Smooth muscle cell (in vitro differentiated cells): ENCODE measurements at regions not wholly inside any gene's neighbourhood (a gene's known extent, or its start where the extent isn't known, plus 50 kb on each side); places are given as distances from the start of the nearest gene placed in this dataset.

Experiments used
- DNase-seq: peaks from one replicate; lab custom pipeline; 2025; ENCODE audit not compliant: unreplicated experiment; lab: John Stamatoyannopoulos, UW
- H2AFZ ChIP-seq: fragments of 200-600 bp; sonication (generic); 2 replicates; pipeline ENCODE4 v1.6.0; 2016; ENCODE audit warnings: antibody characterized with exemption, low read depth, mild to moderate bottlenecking
- H3F3A ChIP-seq: fragments of 200-600 bp; sonication (generic); 2 replicates; pipeline ENCODE4 v1.6.0; 2017; ENCODE audit warnings: antibody characterized with exemption, low read depth
- H3K27ac ChIP-seq: fragments of 200-600 bp; sonication (generic); 2 replicates; pipeline ENCODE4 v1.5.1; 2016; ENCODE audit warnings: low read depth, mild to moderate bottlenecking
- H3K27me3 ChIP-seq: fragments of 200-600 bp; sonication (generic); 2 replicates; pipeline ENCODE4 v1.6.1; 2016; ENCODE audit warnings: low read depth, mild to moderate bottlenecking
- H3K36me3 ChIP-seq: fragments of 200-600 bp; sonication (generic); 2 replicates; pipeline ENCODE4 v1.5.1; 2016; ENCODE audit warnings: low read depth
- H3K4me1 ChIP-seq: fragments of 200-600 bp; sonication (generic); 2 replicates; pipeline ENCODE4 v1.5.1; 2016; ENCODE audit warnings: low read depth
- H3K4me2 ChIP-seq: fragments of 200-600 bp; sonication (generic); 2 replicates; pipeline ENCODE4 v1.6.0; 2016; ENCODE audit warnings: mild to moderate bottlenecking
- H3K4me3 ChIP-seq: fragments of 200-600 bp; sonication (generic); 2 replicates; pipeline ENCODE4 v1.5.1; 2016; ENCODE audit warnings: mild to moderate bottlenecking
- H3K79me2 ChIP-seq: fragments of 200-600 bp; sonication (generic); 2 replicates; pipeline ENCODE4 v1.6.0; 2016; ENCODE audit warnings: low read depth, mild to moderate bottlenecking
- H3K9ac ChIP-seq: fragments of 200-600 bp; sonication (generic); 2 replicates; pipeline ENCODE4 v1.6.0; 2016; ENCODE audit warnings: low read depth
- H3K9me3 ChIP-seq: fragments of 200-600 bp; sonication (generic); replicated peaks from 2 replicates; pipeline ENCODE4 v1.5.1; 2016; ENCODE audit warnings: low read depth
- H4K20me1 ChIP-seq: fragments of 200-600 bp; sonication (generic); 2 replicates; pipeline ENCODE4 v1.6.0; 2016; ENCODE audit warnings: low read depth
- WGBS: methylation state at CpG from one replicate; pipeline ENCODE4 v1.1.7; 2016; ENCODE audit warnings: low lambda C conversion rate; 5-methylcytosine and 5-hydroxymethylcytosine counted together
- TF ChIP-seq, protein P1 (sequence below): fragments of 200-600 bp; sonication (generic); IDR thresholded peaks from 2 replicates; pipeline ENCODE4 v1.5.1; 2017; ENCODE audit warnings: borderline replicate concordance, mild to moderate bottlenecking, antibody characterized with exemption; ENCODE audit not compliant: insufficient read depth, poor library complexity, severe bottlenecking

GRCh38 chr6:22827760-22828159 lies 258.4 kb downstream of the HDGFL1 start:
- H4K20me1 ChIP-seq: no peaks in the 10 kb centered on the region
- H3K4me1 ChIP-seq: peaks cover 17% of the 10 kb centered on the region
- peak overlapping the region; percentile 79 for H3K4me2 ChIP-seq
- TF ChIP-seq, protein P1, sequence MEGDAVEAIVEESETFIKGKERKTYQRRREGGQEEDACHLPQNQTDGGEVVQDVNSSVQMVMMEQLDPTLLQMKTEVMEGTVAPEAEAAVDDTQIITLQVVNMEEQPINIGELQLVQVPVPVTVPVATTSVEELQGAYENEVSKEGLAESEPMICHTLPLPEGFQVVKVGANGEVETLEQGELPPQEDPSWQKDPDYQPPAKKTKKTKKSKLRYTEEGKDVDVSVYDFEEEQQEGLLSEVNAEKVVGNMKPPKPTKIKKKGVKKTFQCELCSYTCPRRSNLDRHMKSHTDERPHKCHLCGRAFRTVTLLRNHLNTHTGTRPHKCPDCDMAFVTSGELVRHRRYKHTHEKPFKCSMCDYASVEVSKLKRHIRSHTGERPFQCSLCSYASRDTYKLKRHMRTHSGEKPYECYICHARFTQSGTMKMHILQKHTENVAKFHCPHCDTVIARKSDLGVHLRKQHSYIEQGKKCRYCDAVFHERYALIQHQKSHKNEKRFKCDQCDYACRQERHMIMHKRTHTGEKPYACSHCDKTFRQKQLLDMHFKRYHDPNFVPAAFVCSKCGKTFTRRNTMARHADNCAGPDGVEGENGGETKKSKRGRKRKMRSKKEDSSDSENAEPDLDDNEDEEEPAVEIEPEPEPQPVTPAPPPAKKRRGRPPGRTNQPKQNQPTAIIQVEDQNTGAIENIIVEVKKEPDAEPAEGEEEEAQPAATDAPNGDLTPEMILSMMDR: no peak
- H3K4me3 ChIP-seq: no peak overlapping the region
- peak overlapping the region; percentile 100 for H3K27ac ChIP-seq
- peak overlapping the region; percentile 93 for H3K9ac ChIP-seq
- no peaks in the 10 kb centered on the region for H3K36me3 ChIP-seq
- no peaks in the 10 kb centered on the region for H3K79me2 ChIP-seq
- WGBS: 11% methylated on average over 1 of the region's 1 CpG
- no peaks in the 10 kb centered on the region for H3K9me3 ChIP-seq
- no peaks in the 10 kb centered on the region for H3K27me3 ChIP-seq
- no peak for DNase-seq
- peaks cover 27% of the 10 kb centered on the region for H3F3A ChIP-seq
- peak overlapping the region; percentile 90 for H2AFZ ChIP-seq

DNA sequence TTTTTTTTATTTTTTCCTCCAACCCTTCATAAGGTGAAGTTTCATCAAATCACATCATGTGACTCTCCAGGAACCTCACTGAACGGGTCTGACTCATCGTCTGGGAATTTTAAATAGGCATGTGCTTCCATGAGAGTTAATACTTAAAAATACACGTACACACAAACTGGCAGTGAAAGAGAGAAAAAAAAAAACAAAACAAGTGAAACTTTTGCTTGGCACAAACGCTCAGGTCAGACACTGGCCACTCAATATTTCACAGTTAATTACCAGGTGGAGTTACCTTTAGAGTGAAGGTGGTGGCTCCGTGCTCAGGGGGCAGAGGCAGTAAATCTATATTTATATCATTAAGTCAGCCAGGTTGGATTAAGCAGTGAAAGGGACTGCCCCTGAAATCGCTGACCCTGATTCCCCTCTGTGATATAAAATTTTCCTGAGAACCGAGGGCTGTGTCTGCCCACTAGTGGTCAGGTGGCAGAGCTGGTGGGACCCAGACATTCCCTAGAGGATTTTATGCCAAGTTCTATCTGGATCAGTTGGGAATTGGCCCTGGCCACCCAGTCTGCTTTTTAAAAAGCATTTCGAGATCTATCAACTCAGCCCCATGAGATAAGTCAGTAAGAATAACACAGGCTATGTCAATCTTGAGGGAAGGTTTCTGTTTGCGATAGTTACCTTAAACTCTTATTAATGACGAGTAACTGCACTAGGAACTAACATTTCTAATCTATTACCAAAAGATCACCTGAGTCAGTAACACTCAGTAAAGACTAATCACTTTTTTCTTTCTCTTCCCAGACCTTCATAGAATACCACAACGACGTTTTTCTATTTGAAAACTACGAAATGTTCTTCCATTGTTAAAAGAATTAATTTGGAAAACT lies 259.1 kb downstream of the HDGFL1 start:
- peak overlapping the region; percentile 41 for H2AFZ ChIP-seq
- H3K36me3 ChIP-seq: no peaks in the 10 kb centered on the region
- no peaks in the 10 kb centered on the region for H3K9me3 ChIP-seq
- H3K27me3 ChIP-seq: no peaks in the 10 kb centered on the region
- no peaks in the 10 kb centered on the region for H4K20me1 ChIP-seq
- WGBS: 33% methylated on average over 13 of the region's 13 CpGs
- peaks cover 17% of the 10 kb centered on the region for H3K4me1 ChIP-seq
- peak overlapping the region; percentile 79 for H3K4me2 ChIP-seq
- DNase-seq: no peak
- peak overlapping the region; percentile 30 for H3K4me3 ChIP-seq
- peaks cover 27% of the 10 kb centered on the region for H3F3A ChIP-seq
- H3K27ac ChIP-seq: peak overlapping the region; percentile 100
- TF ChIP-seq, protein P1: peak; percentile 63
- peak overlapping the region; percentile 93 for H3K9ac ChIP-seq
- no peaks in the 10 kb centered on the region for H3K79me2 ChIP-seq

GRCh38 chr6:22829070-22829469 lies 259.7 kb downstream of the HDGFL1 start:
- Histone ChIP-seq H3K27me3 (no peaks in the 10 kb centered on the region), H3K9ac (peak overlapping the region; percentile 93), H3K79me2 (no peaks in the 10 kb centered on the region), H3K4me1 (peaks cover 17% of the 10 kb centered on the region), H3F3A (peaks cover 27% of the 10 kb centered on the region), H3K4me3 (no peak overlapping the region), H4K20me1 (no peaks in the 10 kb centered on the region), H3K27ac (peak overlapping the region; percentile 100), H3K4me2 (peak overlapping the region; percentile 79), H2AFZ (no peak overlapping the region), H3K9me3 (no peaks in the 10 kb centered on the region), H3K36me3 (no peaks in the 10 kb centered on the region)
- TF ChIP-seq, protein P1: no peak
- no peak for DNase-seq

- H4K20me1 ChIP-seq: no peaks in the 10 kb centered on the region
- TF ChIP-seq, protein P1: no peak
- H3K36me3 ChIP-seq: no peaks in the 10 kb centered on the region
- no peaks in the 10 kb centered on the region for H3K9me3 ChIP-seq
- H2AFZ ChIP-seq: peak overlapping the region; percentile 78
- H3K4me1 ChIP-seq: peaks cover 17% of the 10 kb centered on the region
- peaks cover 27% of the 10 kb centered on the region for H3F3A ChIP-seq
- no peak overlapping the region for H3K27ac ChIP-seq
- 92% methylated on average over 3 of the region's 3 CpGs for WGBS
- H3K27me3 ChIP-seq: no peaks in the 10 kb centered on the region
- H3K9ac ChIP-seq: no peak overlapping the region
- DNase-seq: no peak
- no peak overlapping the region for H3K4me2 ChIP-seq
- H3K79me2 ChIP-seq: no peaks in the 10 kb centered on the region
- H3K4me3 ChIP-seq: no peak overlapping the region
These were observed 261.1 kb downstream of the HDGFL1 start for GRCh38 chr6:22830463-22830862.
